H7 (cell line): ENCODE measurements at regions not wholly inside any gene's neighbourhood (a gene's known extent, or its start where the extent isn't known, plus 50 kb on each side); places are given as distances from the start of the nearest gene placed in this dataset.

Experiments
- DNase-seq: peaks from one replicate; pipeline ENCODE4 v3.0.0; 2012
- H3K27me3 ChIP-seq: 2 replicates; pipeline ENCODE4 v1.6.0; 2011; ENCODE audit warnings: mild to moderate bottlenecking, low read length; ENCODE audit not compliant: control insufficient read depth, insufficient read depth
- H3K36me3 ChIP-seq: replicated peaks from 2 replicates; pipeline ENCODE4 v1.5.1; 2011; ENCODE audit warnings: low read length; ENCODE audit not compliant: control insufficient read depth, insufficient read depth
- H3K4me3 ChIP-seq: 2 replicates; pipeline ENCODE4 v1.5.1; 2011; ENCODE audit warnings: low read depth, mild to moderate bottlenecking, control low read depth, low read length, moderate library complexity; ENCODE audit not compliant: insufficient read depth

DNA sequence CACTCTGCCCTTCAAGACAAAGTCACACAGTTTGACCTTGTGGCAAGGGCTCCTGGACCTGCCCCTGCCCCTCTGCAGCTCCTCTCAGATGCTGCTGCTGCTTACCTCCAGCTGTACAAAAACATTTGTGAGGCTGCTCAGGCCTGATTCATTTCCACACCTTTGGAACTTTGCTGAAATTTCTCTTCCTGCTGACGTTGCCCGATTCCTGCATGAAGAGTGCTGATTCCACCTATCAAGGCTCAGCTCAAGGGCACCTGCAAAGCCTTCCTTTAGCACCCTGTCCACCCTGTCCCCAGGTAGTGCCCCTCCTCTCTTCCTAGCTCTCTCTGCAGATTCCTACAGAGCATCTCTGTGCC, 738.3 kb upstream of the HS6ST1 start:
- no peak for DNase-seq
- no peaks in the 10 kb centered on the region for H3K27me3 ChIP-seq
- no peak overlapping the region for H3K4me3 ChIP-seq
- H3K36me3 ChIP-seq: no peaks in the 10 kb centered on the region

DNA sequence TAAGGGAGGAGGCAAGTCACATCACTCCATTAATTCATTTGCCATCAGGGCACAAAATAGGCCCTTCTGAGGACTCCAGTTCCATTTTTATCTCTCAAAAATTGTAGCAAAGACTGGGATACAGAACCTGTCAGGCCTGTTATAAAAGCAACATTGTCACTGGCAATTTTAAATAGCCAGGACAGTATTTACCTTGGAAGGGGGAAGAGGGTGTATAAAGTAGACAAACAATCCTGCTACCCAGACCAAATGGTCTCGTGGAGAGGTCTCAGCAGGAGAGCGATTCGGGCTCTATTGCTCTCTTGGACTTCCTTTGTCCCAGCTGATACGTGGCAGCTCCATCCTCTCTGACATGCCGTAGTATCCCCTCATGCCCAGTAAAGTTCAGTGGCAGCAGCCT, 740.3 kb upstream of the HS6ST1 start:
- DNase-seq: no peak
- no peak overlapping the region for H3K4me3 ChIP-seq
- H3K27me3 ChIP-seq: no peaks in the 10 kb centered on the region
- no peaks in the 10 kb centered on the region for H3K36me3 ChIP-seq

DNA sequence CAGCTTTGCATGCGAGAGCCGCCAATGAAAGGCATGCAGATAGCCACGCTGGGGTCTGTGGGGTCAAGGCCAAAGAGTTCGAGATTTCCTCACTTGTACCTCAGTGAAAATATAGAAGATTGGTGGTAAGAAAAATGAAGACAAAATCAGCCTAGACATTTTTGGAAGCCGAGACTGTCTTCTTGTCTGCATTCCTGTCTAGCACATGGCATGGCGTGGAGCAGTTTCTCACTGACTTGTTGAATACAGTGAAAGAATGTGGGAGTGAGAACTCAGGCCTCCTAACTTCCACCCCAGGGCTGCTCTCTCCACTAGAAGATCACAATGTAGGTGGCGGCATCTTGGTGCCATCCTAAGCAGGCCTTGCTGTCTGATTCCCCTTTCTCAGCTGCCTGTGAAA, 740.8 kb upstream of the HS6ST1 start:
- no peaks in the 10 kb centered on the region for H3K27me3 ChIP-seq
- no peak for DNase-seq
- H3K36me3 ChIP-seq: no peaks in the 10 kb centered on the region
- H3K4me3 ChIP-seq: no peak overlapping the region

DNA sequence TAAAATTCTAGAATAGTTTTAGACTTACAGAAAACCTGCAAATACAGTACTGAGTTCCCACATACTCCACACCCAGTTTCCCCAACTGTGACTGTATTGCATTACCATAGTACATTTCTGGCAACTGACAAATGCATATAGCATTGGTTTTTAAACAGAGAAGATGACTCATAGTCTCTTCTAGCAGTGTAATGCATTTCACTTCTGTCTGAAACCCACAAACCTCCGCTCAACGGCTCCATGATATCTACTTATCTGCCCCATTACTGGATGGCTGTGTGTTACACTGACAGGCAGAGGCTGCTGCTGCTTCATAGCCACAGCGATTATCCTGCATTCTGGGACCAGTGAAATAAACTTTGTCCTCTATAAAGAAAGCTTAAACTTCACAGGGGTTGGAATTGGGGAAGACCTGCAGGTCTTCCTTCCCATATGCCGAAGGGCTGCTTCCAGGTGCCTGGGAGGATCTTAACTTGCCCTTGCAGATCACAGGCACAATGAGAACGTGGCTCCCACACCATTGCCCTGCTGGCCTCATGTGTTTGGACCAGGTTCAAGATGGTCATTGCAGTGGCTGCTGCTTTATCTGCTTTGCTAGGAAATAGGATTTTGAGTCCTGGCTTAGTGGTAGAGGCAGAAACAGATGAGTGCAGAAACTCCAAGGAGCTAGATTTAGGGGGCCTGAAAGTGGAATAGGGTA, 742.6 kb upstream of the HS6ST1 start:
- H3K4me3 ChIP-seq: no peak overlapping the region
- H3K27me3 ChIP-seq: no peaks in the 10 kb centered on the region
- no peak for DNase-seq
- no peaks in the 10 kb centered on the region for H3K36me3 ChIP-seq

DNA sequence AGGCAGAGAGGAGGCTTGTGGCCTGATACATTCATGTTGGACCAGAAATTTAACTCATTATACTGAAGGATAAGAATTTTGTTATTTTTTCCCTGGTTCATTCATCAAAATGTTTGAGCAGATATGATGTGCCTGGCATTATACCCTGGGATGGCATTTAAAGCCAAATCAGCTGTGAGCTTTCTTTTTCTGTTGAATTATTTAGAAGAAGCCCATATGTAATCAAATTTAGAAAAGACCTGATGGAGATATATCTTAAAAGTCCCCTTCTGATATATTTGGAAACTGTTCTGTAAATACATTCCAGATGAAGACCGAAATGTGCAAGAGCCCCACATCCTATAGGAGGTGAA, 743.1 kb upstream of the HS6ST1 start:
- DNase-seq: no peak
- no peak overlapping the region for H3K4me3 ChIP-seq
- H3K36me3 ChIP-seq: no peaks in the 10 kb centered on the region
- H3K27me3 ChIP-seq: no peaks in the 10 kb centered on the region

DNA sequence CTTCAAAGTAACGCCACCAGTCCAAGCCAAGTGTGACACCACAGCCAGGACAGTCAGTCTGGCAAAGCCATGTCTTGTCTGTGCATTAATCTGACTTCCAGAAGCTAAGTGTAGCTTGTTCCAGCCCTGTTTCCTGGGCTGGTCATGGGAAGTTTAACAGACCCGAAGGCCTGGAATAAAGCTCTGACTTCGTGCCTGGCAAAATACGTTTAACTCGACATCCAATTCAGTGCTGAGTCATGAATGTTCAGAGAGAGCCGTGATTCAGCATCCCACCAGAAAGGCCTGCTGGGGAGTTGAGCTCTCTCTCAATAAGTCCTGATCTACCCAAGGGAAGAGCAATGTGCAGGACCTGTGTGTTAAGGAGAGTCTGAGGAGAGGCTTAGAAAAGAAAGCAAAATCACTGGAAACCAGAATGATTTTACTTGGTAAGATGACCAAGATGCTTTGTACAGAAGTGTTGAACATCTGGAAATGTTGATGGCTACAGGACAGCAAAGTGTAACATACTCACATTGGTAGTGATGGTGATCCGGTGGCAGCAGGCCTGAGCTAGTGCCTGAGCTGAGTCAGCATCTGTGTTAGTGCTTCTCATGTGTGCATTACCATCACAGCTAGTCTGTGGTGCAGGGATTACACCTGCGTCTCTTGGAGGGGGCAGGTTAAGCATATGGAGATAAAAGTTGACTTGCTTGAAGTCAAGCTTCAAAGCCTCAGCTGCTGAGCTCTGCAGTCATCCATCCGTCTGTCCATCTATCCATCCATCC, 743.7 kb upstream of the HS6ST1 start:
- Histone ChIP-seq H3K4me3 (no peak overlapping the region), H3K36me3 (no peaks in the 10 kb centered on the region), H3K27me3 (no peaks in the 10 kb centered on the region)
- DNase-seq: no peak

DNA sequence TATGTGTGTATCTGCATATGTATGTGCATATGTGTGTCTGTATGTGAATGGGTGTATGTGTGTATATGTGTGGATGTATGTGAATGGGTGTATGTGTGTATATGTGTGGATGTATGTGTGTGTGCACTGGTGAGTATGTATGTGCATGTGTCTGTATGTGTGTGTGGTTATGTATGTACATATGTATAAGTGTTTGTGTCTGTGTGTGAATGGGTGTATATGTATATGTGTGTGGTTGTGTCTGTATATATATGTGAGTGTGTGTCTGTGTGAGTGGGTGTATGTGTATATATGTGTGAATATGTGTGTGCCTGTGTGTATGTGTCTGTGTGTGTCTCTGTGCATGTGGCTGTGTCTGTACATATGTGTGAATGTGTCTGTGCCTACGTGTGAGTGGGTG, 748.4 kb upstream of the HS6ST1 start:
- no peaks in the 10 kb centered on the region for H3K27me3 ChIP-seq
- no peak for DNase-seq
- H3K4me3 ChIP-seq: no peak overlapping the region
- no peaks in the 10 kb centered on the region for H3K36me3 ChIP-seq

DNA sequence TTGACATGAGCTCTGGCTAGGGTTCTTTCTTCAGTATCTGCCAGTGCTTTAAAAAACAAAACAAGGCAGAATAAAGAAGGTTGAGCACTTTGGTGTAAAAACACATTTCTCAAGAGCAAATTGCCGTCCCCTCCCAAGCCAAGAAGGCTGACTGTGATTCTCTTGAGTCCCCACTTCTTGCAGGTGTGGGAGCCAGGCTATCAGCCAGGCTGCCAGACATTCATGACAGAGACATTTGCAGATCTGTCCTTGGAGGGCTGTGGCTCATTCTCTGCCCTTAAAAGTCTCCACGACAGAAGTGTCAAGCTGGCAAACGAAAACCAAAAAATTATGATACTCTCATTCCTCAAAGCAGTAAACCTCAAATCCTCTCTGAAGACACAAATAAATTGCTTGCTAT, 749.3 kb upstream of the HS6ST1 start:
- DNase-seq: no peak
- Histone ChIP-seq H3K4me3 (no peak overlapping the region), H3K36me3 (no peaks in the 10 kb centered on the region), H3K27me3 (no peaks in the 10 kb centered on the region)

DNA sequence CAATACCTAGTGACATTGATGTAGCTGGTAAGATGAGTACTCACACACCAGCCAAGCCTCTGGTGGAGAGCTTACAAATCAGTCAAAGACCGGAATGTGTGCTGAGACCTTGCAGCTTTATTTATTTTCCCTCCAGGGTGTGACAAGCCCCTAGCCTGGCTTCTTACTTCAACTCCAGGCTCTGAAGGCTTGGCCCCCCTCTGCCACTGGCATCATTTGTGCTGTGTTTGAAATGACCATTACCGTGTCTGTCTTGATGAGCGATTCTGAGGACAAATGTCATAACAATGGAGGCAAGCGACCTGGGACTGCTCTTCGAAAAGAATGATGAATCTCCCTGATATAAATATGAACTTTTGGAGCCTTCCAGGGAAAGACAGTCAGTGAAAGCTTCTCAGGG, 749.9 kb upstream of the HS6ST1 start:
- DNase-seq: no peak
- H3K27me3 ChIP-seq: no peaks in the 10 kb centered on the region
- no peak overlapping the region for H3K4me3 ChIP-seq
- no peaks in the 10 kb centered on the region for H3K36me3 ChIP-seq

DNA sequence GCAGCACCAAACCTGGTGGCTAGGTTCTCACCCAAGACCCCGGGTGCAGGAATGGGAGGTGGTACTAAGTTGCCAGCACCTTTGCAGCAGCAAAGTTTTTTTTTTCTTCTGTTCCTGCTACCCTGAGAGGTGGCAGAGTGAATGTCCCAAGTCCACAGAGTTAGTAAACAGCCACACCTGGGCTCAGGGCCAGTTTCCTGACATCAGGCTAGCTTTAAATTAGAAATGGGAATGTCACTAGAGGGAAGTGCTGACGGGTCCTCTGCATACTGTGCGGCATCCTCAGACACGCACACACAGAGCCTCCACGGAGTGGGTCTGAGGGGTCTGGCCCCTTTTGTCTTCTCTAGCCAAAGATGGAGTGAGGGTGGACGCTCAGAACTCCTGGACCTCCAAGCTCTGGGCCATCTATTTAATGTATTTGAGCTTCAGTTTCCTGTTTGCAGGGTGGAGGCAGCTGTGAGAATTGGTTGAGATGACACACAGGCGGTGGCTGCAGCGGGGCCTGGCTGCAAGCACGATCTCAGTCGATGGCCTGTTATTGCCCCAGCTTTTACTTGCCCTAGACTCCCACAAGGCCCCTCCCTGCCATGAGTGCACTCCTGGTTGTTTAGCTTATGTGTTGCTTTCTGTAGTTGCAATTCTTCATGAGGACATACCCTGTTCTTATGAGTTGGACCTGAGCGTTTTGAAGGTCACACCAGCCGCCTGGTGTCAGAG, 751.4 kb upstream of the HS6ST1 start:
- Histone ChIP-seq H3K36me3 (no peaks in the 10 kb centered on the region), H3K4me3 (no peak overlapping the region), H3K27me3 (no peaks in the 10 kb centered on the region)
- DNase-seq: no peak

DNA sequence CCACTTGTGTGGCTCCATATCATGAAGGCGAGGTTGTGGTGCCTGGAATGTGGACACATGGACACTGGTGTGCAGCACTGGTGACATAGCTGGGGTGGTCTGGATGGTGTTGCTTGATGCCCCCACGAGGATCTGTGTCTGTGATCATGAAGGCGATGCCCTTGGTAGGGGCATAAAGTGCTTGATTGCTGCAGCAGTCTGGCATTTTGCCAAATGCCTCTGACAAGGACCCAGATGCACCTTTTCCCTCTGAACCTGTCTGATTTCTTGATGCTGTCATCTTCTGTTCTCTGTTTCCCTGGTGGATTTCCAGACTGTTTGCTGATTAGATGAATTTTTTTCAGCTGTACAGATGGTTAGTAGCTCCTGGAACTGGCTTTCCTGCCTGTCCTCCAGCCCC, 752.0 kb upstream of the HS6ST1 start:
- Histone ChIP-seq H3K36me3 (no peaks in the 10 kb centered on the region), H3K4me3 (no peak overlapping the region), H3K27me3 (no peaks in the 10 kb centered on the region)
- DNase-seq: no peak

DNA sequence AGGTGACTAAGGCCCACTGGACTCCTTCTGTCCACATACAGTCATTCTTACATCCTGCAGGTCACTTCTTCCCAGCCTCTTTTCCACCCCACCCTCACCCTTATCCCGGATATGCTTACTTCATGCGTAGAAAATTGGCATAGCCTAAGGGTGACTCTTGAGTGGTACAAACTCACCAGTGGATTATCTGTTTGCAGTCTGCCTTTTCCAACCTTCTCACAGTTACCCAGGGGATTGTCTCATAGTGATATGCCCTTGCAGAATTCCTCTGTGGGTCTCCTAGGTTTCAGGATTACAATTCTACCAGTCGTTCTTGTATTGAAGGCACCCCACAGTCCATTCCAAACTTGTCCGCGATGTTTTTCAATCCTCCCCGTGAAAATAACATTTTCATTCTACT, 752.9 kb upstream of the HS6ST1 start:
- DNase-seq: no peak
- H3K27me3 ChIP-seq: no peaks in the 10 kb centered on the region
- no peak overlapping the region for H3K4me3 ChIP-seq
- no peaks in the 10 kb centered on the region for H3K36me3 ChIP-seq

DNA sequence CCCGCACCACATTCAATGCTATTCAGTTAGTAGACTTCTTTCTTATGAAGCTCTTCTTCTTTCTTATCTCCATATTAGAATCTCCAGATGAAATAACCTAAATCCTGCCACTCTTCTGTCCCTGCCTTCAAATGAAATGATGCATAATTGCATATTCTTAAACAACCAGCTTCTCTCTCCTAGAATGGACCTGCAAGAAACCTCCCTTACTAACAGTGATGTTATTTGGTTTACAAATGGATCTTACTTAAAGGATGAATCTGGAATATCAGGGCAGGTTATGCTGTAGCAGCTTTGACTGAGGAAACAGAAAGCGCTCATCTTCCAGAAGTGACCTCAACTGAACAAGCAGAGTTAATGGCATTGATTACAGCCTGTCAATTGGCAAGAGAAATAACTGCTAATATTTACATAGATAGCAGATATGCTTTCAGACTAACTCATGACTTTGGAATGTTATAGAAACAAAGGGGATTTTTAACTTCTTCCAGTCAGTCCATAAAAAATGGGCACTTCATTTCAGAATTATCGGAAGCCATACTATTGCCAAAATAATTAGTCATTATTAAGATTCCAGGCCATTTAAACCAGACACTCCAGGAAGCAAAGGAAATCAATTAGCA, 755.7 kb upstream of the HS6ST1 start:
- Histone ChIP-seq H3K36me3 (no peaks in the 10 kb centered on the region), H3K27me3 (no peaks in the 10 kb centered on the region), H3K4me3 (no peak overlapping the region)
- DNase-seq: no peak

DNA sequence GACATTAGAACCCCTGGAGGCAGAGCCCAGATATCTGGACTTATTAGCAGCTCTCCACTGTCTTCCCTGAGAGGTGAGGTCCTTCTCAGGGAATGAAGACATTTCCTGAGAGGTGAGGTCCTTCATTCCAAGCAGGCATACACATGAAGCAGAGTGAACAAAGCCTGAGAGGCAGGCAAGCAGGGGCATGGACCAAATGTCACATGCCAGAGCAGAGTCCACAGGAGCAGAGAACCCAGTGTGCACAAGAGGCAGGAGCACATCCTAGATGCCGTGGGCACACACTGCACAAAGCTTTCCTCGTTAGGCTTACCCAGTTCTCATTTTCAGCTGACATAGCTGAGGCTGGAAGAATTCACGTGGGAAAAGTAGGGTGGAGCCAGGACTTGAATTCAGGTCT, 759.9 kb upstream of the HS6ST1 start:
- H3K27me3 ChIP-seq: no peaks in the 10 kb centered on the region
- H3K4me3 ChIP-seq: no peak overlapping the region
- no peak for DNase-seq
- H3K36me3 ChIP-seq: no peaks in the 10 kb centered on the region
